K562 (cell line): ENCODE measurements at regions not wholly inside any gene's neighbourhood (a gene's known extent, or its start where the extent isn't known, plus 50 kb on each side); places are given as distances from the start of the nearest gene placed in this dataset.

Experiments
- ATF3 ChIP-seq, 2 experiments: fragments of 450-650 bp in 1 of 2; sonication (generic) in 1 of 2; formaldehyde crosslinking in 1 of 2; IDR thresholded peaks in 1 of 2; conservative IDR thresholded peaks in 1 of 2; 2 replicates each; pipeline versions ENCODE4 v1.6.1 to v1.8.1; 2016 to 2023; ENCODE audit warnings: mild to moderate bottlenecking in 2 of 2, moderate library complexity in 2 of 2, inconsistent platforms in 1 of 2, missing genetic modification reagents in 1 of 2
- BRCA1 ChIP-seq, 2 experiments: fragments of 450-650 bp in 1 of 2; sonication (generic) in 1 of 2; formaldehyde crosslinking in 1 of 2; IDR thresholded peaks; 2 replicates each; pipeline versions ENCODE4 v1.5.0 to v1.6.1; 2017 to 2020; ENCODE audit warnings: mild to moderate bottlenecking in 1 of 2, missing genetic modification reagents in 1 of 2
- CBFB ChIP-seq: sonication (generic); formaldehyde crosslinking; IDR thresholded peaks from 2 replicates; pipeline ENCODE4 v1.4.0; 2020; ENCODE audit warnings: mild to moderate bottlenecking, missing genetic modification reagents
- CLOCK ChIP-seq: fragments of 250-450 bp; sonication (Bioruptor Pico); IDR thresholded peaks from 2 replicates; pipeline ENCODE4 v1.4.0; 2020; ENCODE audit warnings: mild to moderate bottlenecking, moderate library complexity, borderline replicate concordance
- HES1 ChIP-seq: fragments of 450-650 bp; IDR thresholded peaks from 2 replicates; pipeline ENCODE4 v1.6.1; 2016; ENCODE audit warnings: low read depth, mild to moderate bottlenecking, moderate library complexity
- HIVEP1 ChIP-seq: fragments of 250-450 bp; sonication (Bioruptor Pico); IDR thresholded peaks from 2 replicates; pipeline ENCODE4 v1.4.0; 2020; ENCODE audit warnings: mild to moderate bottlenecking
- MLX ChIP-seq, 2 experiments: fragments of 450-650 bp in 1 of 2; sonication (generic) in 1 of 2; formaldehyde crosslinking; conservative IDR thresholded peaks; 2 replicates each; pipeline versions ENCODE4 v1.4.0 to v1.8.1; 2020 to 2022; ENCODE audit warnings: mild to moderate bottlenecking in 1 of 2, missing genetic modification reagents in 1 of 2
- NFRKB ChIP-seq: fragments of 450-650 bp; IDR thresholded peaks from 2 replicates; pipeline ENCODE4 v1.6.1; 2016; ENCODE audit warnings: low read depth
- NKRF ChIP-seq: fragments of 450-650 bp; IDR thresholded peaks from 2 replicates; pipeline ENCODE4 v1.6.1; 2016; ENCODE audit warnings: borderline replicate concordance
- RBM25 ChIP-seq: fragments of 200-400 bp; formaldehyde crosslinking; IDR thresholded peaks from 2 replicates; pipeline ENCODE4 v1.6.1; 2018; ENCODE audit warnings: low read length, low read depth, moderate library complexity; ENCODE audit not compliant: severe bottlenecking
- SETDB1 ChIP-seq: IDR thresholded peaks from one replicate; pipeline ENCODE4 v1.6.1; 2012; ENCODE audit warnings: low read length, control low read depth, inconsistent platforms
- SIN3A ChIP-seq, 2 experiments: fragments of 150-350 bp in 1 of 2; IDR thresholded peaks; 2 replicates each; pipeline ENCODE4 v1.6.1; 2011 to 2016; ENCODE audit warnings: borderline replicate concordance in 2 of 2, low read depth in 2 of 2, low read length in 2 of 2, mild to moderate bottlenecking in 2 of 2, moderate library complexity in 2 of 2; ENCODE audit not compliant: control insufficient read depth in 1 of 2
- TFAM ChIP-seq: fragments of 250-450 bp; sonication (Bioruptor Pico); conservative IDR thresholded peaks from 2 replicates; pipeline ENCODE4 v1.5.0; 2021; ENCODE audit warnings: mild to moderate bottlenecking, moderate library complexity
- ZNF197 ChIP-seq: fragments of 200-800 bp; sonication (Bioruptor generic); IDR thresholded peaks from 2 replicates; pipeline ENCODE4 v1.6.1; 2016; ENCODE audit warnings: low read depth, missing genetic modification characterization, missing compliant biosample characterization
- ZNF668 ChIP-seq: fragments of 250-450 bp; sonication (Bioruptor Pico); IDR thresholded peaks from 2 replicates; pipeline ENCODE4 v1.8.0; 2022; ENCODE audit warnings: mild to moderate bottlenecking, inconsistent platforms
- ZNF696 ChIP-seq: fragments of 250-450 bp; sonication (Bioruptor Pico); conservative IDR thresholded peaks from 2 replicates; pipeline ENCODE4 v1.4.0; 2020; ENCODE audit warnings: mild to moderate bottlenecking, moderate library complexity

GRCh38 chrX:120021927-120022326 is 55.6 kb downstream of the RHOXF2B start (continued):
- no peak for TF ChIP-seq MLX (CRISPR knock-in tag; conservative IDR thresholded peaks at IDR 0.05)
- TF ChIP-seq CBFB = no peak
- no peak for TF ChIP-seq ZNF197 (CRISPR knock-in tag)
- no peak for TF ChIP-seq SETDB1
- TF ChIP-seq ZNF696 (CRISPR knock-in tag) = no peak
- TF ChIP-seq ZNF668 (CRISPR knock-in tag) = no peak
- no peak for TF ChIP-seq ATF3 (IDR thresholded peaks at IDR 0.05)
- TF ChIP-seq ATF3 (CRISPR knock-in tag; conservative IDR thresholded peaks at IDR 0.05) = no peak
- TF ChIP-seq RBM25 = no peak
- no peak for TF ChIP-seq NFRKB
- no peak for TF ChIP-seq SIN3A (IDR thresholded peaks at IDR 0.05; ENCODE audit: borderline replicate concordance in 2 of 2, control insufficient read depth in 1 of 2, low read depth in 2 of 2, low read length in 2 of 2)
- no peak for TF ChIP-seq BRCA1 (IDR thresholded peaks at IDR 0.05)
- no peak for TF ChIP-seq BRCA1 (CRISPR knock-in tag; IDR thresholded peaks at IDR 0.05)
- no peak for TF ChIP-seq HIVEP1
- TF ChIP-seq TFAM (CRISPR knock-in tag) = no peak
- no peak for TF ChIP-seq CLOCK (CRISPR knock-in tag)
- TF ChIP-seq NKRF = no peak
- peak; percentile 83 for TF ChIP-seq HES1
